Fibroblast of pulmonary artery (primary cell): ENCODE measurements at regions not wholly inside any gene's neighbourhood (a gene's known extent, or its start where the extent isn't known, plus 50 kb on each side); places are given as distances from the start of the nearest gene placed in this dataset.

Source experiments
- DNase-seq: peaks from one replicate; pipeline ENCODE4 v3.0.0-alpha.2; 2010; ENCODE audit warnings: low read depth
- H3K4me3 ChIP-seq: replicated peaks from 2 replicates; pipeline ENCODE4 v1.5.1; 2011; ENCODE audit warnings: low read depth, mild to moderate bottlenecking, control low read depth, low read length, moderate library complexity
- TF ChIP-seq, protein P1 (sequence below): IDR thresholded peaks from 2 replicates; pipeline ENCODE4 v1.5.1; 2011; ENCODE audit warnings: mild to moderate bottlenecking, control low read depth, low read length, inconsistent platforms; ENCODE audit errors: missing control alignments

GRCh38 chr20:39875492-39876110, 813.4 kb downstream of the MAFB start:
- no peak for DNase-seq
- TF ChIP-seq, protein P1, sequence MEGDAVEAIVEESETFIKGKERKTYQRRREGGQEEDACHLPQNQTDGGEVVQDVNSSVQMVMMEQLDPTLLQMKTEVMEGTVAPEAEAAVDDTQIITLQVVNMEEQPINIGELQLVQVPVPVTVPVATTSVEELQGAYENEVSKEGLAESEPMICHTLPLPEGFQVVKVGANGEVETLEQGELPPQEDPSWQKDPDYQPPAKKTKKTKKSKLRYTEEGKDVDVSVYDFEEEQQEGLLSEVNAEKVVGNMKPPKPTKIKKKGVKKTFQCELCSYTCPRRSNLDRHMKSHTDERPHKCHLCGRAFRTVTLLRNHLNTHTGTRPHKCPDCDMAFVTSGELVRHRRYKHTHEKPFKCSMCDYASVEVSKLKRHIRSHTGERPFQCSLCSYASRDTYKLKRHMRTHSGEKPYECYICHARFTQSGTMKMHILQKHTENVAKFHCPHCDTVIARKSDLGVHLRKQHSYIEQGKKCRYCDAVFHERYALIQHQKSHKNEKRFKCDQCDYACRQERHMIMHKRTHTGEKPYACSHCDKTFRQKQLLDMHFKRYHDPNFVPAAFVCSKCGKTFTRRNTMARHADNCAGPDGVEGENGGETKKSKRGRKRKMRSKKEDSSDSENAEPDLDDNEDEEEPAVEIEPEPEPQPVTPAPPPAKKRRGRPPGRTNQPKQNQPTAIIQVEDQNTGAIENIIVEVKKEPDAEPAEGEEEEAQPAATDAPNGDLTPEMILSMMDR = no peak
- no peak overlapping the region for H3K4me3 ChIP-seq

DNA sequence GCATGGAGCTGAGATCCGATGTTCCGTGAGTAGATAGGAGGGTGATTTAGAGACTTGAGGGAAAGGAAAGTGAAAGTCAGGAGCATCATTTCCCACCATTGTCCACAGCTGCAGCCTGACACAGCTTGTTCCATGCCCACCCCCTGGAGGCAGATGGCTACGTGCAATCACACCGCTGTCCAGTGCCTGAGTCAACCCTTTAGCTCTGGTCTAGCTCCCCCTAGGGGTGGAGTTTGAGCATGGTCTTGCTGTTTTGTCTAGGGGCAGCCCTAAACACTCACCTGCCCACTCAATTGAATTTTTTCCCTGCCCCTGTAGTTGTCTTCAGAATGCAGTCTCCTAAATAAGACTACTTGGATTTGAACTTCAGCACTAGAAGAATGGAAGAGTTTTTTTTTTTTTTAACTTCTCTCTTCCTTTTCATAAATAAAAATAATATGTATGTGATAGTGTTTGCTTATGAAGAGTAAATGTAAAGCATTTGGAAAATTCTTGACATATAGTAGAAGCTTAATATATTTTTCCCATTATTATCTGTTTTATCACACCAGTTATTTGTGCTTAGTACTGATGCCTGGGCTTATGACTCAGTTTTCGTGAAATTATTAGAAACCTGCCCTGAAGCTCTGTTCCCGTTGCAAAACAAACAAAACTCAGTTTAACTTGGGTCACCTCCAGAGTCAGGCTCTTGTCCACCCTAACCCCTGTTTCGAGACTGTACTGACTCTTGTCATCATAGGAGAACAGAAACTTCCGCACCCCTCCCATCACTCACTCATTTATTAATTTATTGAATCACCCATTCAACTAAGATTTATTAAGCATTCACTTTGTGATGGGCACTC, 814.8 kb downstream of the MAFB start:
- H3K4me3 ChIP-seq = no peak overlapping the region
- TF ChIP-seq, protein P1 = peak; percentile 98
- DNase-seq = peak; percentile 90

- no peak for DNase-seq
- no peak overlapping the region for H3K4me3 ChIP-seq
- TF ChIP-seq, protein P1 = no peak
Measured at GRCh38 chr20:39873286-39873685, 815.8 kb downstream of the MAFB start.

GRCh38 chr20:39871013-39871412, 818.0 kb downstream of the MAFB start:
- TF ChIP-seq, protein P1 = no peak
- DNase-seq = no peak

DNA sequence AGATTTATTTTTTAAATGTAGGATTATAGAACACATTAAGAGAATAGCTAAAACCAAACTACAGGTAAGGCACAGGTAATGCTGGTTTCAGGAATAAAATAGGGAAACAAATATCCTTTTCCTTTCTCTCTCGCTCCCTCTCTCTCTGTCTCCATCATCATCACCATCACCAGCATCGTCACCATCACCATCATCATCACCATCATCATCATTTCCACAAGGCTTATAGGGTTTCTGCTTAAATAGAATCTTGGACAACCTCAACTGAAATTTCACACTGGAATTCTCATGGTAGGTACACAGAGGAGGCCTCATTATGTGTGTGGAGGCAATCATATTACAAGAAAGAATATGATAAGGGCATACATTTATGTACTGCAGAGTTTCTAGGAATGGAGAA, 823.6 kb downstream of the MAFB start:
- no peak for DNase-seq
- TF ChIP-seq, protein P1 = no peak
- no peak overlapping the region for H3K4me3 ChIP-seq

More at GRCh38 chr20:39871013-39871412, 818.0 kb downstream of the MAFB start:
- H3K4me3 ChIP-seq = no peak overlapping the region

DNA sequence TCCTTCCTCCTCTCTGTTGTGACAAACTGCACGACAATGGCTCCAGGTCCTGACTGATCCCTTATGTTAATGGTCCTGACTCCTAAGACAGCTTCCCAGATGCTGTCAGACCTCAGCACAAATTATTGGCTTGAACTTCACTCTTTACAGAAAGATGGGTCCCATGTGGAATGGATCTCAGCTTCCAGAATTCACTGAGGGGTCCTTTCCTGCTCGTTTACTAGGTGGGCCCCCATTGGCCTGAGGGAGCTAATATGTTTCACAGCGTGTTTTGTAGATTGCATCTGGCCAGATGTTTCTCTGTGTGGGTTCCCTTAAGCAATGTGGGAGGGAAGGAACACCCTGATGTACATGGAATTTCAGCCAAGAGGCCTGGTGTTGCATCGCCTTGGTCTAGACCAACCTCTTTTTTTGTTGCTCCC, 826.6 kb downstream of the MAFB start:
- DNase-seq = no peak
- TF ChIP-seq, protein P1 = no peak
- no peak overlapping the region for H3K4me3 ChIP-seq
